Osteoblast (primary cell): ENCODE measurements at regions not wholly inside any gene's neighbourhood (a gene's known extent, or its start where the extent isn't known, plus 50 kb on each side); places are given as distances from the start of the nearest gene placed in this dataset.
"Not testable (repeated sequence)": the region's sequence is repeated elsewhere in the genome, so short reads cannot be mapped to it uniquely, and the experiment has no call there.

ENCODE experiments used
- DNase-seq: peaks from one replicate; pipeline ENCODE4 v3.0.0; 2011; ENCODE audit warnings: low spot score, mixed read lengths; ENCODE audit not compliant: insufficient read length; ENCODE audit errors: missing footprints
- H2AFZ ChIP-seq: 2 replicates; pipeline ENCODE4 v1.6.0; 2011; ENCODE audit warnings: mild to moderate bottlenecking, low read length
- H3K27ac ChIP-seq: 2 replicates; pipeline ENCODE4 v1.5.1; 2011; ENCODE audit warnings: mild to moderate bottlenecking, low read depth, low read length, moderate library complexity
- H3K27me3 ChIP-seq: 2 replicates; pipeline ENCODE4 v1.6.0; 2012; ENCODE audit warnings: mild to moderate bottlenecking, control low read depth, inconsistent platforms, low read length, moderate library complexity; ENCODE audit not compliant: insufficient read depth
- H3K36me3 ChIP-seq: 2 replicates; pipeline ENCODE4 v1.5.1; 2011; ENCODE audit warnings: mild to moderate bottlenecking, low read length, control low read depth, moderate library complexity; ENCODE audit not compliant: insufficient read depth
- H3K4me1 ChIP-seq: 2 replicates; pipeline ENCODE4 v1.5.1; 2011; ENCODE audit warnings: mild to moderate bottlenecking, low read length, control low read depth, moderate library complexity; ENCODE audit not compliant: insufficient read depth
- H3K4me2 ChIP-seq: 2 replicates; pipeline ENCODE4 v1.6.0; 2011; ENCODE audit warnings: mild to moderate bottlenecking, low read length; ENCODE audit not compliant: insufficient read depth
- H3K4me3 ChIP-seq: fragments of 200-600 bp; sonication (generic); 3 replicates; pipeline ENCODE4 v1.5.1; 2012; ENCODE audit warnings: mild to moderate bottlenecking, low read length, inconsistent platforms; ENCODE audit not compliant: insufficient read depth
- H3K79me2 ChIP-seq: 2 replicates; pipeline ENCODE4 v1.6.0; 2012; ENCODE audit warnings: mild to moderate bottlenecking, low read length, control low read depth, inconsistent platforms; ENCODE audit not compliant: insufficient read depth
- H3K9me3 ChIP-seq: 2 replicates; pipeline ENCODE4 v1.5.1; 2011; ENCODE audit warnings: low read depth, low read length, control low read depth
- H4K20me1 ChIP-seq: 2 replicates; pipeline ENCODE4 v1.6.0; 2012; ENCODE audit warnings: mild to moderate bottlenecking, low read length, control low read depth; ENCODE audit not compliant: insufficient read depth
- CTCF ChIP-seq: IDR thresholded peaks from 2 replicates; pipeline ENCODE4 v1.5.1; 2011; ENCODE audit warnings: mild to moderate bottlenecking, low read depth, low read length, moderate library complexity; ENCODE audit errors: extremely low read depth

DNA sequence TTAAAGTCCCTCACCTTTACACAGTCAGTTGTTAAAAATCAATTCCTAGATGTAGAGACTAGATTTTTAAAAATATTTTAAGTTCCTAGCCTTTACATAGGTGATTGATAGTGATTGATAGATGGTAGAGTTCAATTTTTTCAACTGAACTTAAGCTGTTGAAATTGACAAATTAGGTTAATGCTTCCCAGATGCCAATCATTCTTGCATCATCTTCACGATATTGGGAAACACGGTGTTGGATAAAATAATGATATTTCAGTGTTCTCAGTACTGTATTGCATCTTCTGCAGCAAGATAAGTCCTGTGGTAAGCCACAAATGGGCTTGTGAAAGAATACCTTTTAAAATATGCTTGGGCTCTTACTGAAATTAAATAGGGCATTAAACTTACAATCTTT lies 667.6 kb downstream of the STK39 start:
- H3K4me1 ChIP-seq = no peaks in the 10 kb centered on the region
- no peaks in the 10 kb centered on the region for H3K36me3 ChIP-seq
- no peaks in the 10 kb centered on the region for H3K79me2 ChIP-seq
- DNase-seq = no peak
- TF ChIP-seq CTCF = no peak
- H3K4me3 ChIP-seq = no peak overlapping the region
- H4K20me1 ChIP-seq = no peaks in the 10 kb centered on the region
- no peaks in the 10 kb centered on the region for H3K27me3 ChIP-seq
- H3K27ac ChIP-seq = no peak overlapping the region
- H3K9me3 ChIP-seq = no peaks in the 10 kb centered on the region
- H2AFZ ChIP-seq = no peak overlapping the region
- no peak overlapping the region for H3K4me2 ChIP-seq

- H4K20me1 ChIP-seq = no peaks in the 10 kb centered on the region
- no peaks in the 10 kb centered on the region for H3K36me3 ChIP-seq
- H3K27me3 ChIP-seq = no peaks in the 10 kb centered on the region
- H3K4me1 ChIP-seq = no peaks in the 10 kb centered on the region
- no peak overlapping the region for H3K27ac ChIP-seq
- no peak overlapping the region for H3K4me2 ChIP-seq
- no peak for DNase-seq
- no peak overlapping the region for H3K4me3 ChIP-seq
- no peak overlapping the region for H2AFZ ChIP-seq
- no peaks in the 10 kb centered on the region for H3K79me2 ChIP-seq
- no peak for TF ChIP-seq CTCF
- no peaks in the 10 kb centered on the region for H3K9me3 ChIP-seq
Measured at GRCh38 chr2:167575276-167575675, 672.1 kb downstream of the STK39 start.

DNA sequence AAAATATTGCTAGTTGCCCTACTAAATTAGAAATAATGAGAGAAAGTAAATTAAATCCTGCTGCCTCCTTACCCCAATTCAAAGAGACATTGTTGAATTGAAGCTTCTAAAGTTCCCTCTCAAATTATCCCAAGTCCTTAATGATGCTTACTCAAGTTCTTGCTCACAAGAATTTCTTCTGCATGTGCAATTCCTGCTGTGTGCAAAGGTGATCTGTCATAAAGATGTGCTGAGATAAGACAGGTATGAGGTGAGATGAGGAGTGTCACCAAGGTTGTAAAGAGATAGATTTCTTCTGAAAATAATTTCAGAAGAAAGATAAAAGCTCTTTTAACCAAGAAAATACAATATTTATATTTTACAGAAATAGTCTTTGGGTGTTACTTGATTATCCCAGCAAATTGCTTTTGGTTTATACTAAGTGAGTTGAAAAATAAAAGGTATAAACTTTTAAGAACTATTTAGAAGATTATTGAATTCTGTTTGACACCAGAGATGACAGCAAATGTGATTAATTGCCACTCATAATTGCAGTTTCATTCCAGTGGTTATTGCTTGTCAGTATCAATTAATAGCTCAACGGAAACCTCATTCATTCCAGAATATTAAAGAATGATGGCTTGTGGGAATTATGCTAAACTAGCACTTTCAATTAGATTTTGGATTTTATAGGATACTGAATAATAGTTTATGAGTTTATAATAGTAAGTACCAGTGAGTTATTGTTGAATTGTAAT lies 674.3 kb downstream of the STK39 start:
- Histone ChIP-seq H4K20me1 (no peaks in the 10 kb centered on the region), H3K4me3 (no peak overlapping the region), H3K4me1 (no peaks in the 10 kb centered on the region), H3K79me2 (no peaks in the 10 kb centered on the region), H3K27me3 (no peaks in the 10 kb centered on the region), H3K27ac (no peak overlapping the region), H3K36me3 (no peaks in the 10 kb centered on the region), H3K9me3 (no peaks in the 10 kb centered on the region), H2AFZ (no peak overlapping the region), H3K4me2 (no peak overlapping the region)
- DNase-seq = no peak
- TF ChIP-seq CTCF = no peak

DNA sequence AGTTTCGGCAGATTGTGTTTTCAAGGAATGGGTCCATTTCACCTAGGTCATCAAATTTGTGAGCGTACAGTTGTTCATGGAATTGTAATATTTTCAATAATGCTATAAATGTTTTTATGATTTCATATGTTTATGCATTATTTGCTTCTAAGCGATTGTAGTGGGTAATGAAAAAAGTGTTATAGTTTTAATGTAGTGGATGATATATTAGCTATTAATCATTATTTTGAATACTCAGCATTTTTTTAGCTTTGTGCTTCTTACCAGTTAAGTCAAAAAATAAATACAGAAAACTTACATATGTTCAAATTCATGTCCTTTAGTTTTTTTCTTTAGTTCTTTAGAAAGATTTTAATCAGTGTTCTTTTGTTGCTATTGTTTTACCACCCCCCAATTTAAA lies 677.0 kb downstream of the STK39 start:
- Histone ChIP-seq H3K4me1 (no peaks in the 10 kb centered on the region), H3K36me3 (no peaks in the 10 kb centered on the region), H4K20me1 (no peaks in the 10 kb centered on the region), H3K4me2 (no peak overlapping the region), H3K4me3 (no peak overlapping the region), H2AFZ (no peak overlapping the region), H3K27ac (no peak overlapping the region), H3K79me2 (no peaks in the 10 kb centered on the region), H3K27me3 (no peaks in the 10 kb centered on the region), H3K9me3 (no peaks in the 10 kb centered on the region)
- no peak for DNase-seq
- no peak for TF ChIP-seq CTCF

GRCh38 chr2:167563885-167564619 lies 675.8 kb downstream of the XIRP2 start:
- H2AFZ ChIP-seq, H4K20me1 ChIP-seq, H3K9me3 ChIP-seq, H3K27me3 ChIP-seq, H3K79me2 ChIP-seq, H3K4me3 ChIP-seq, H3K4me2 ChIP-seq, H3K27ac ChIP-seq, H3K36me3 ChIP-seq, DNase-seq, H3K4me1 ChIP-seq: not testable (repeated sequence)
